ENCODE measurements at regions not wholly inside any gene's neighbourhood (a gene's known extent, or its start where the extent isn't known, plus 50 kb on each side); places are given as distances from the start of the nearest gene placed in this dataset.

- TF ChIP-seq MXI1 (IDR thresholded peaks at IDR 0.05; ENCODE audit: borderline replicate concordance, low read depth, low read length) = no peak
These were observed 198.3 kb upstream of the CELF2 start (continued) for GRCh38 chr10:10819206-10819856.

- peak overlapping the region; percentile 88 for H3K4ac ChIP-seq (ENCODE audit: low read depth, low read length)
- H4K8ac ChIP-seq (ENCODE audit: low read depth in 2 of 2, low read length in 2 of 2) = peak overlapping the region in 1 of 2 experiments; percentile 63; a peak in 3 of 4 replicates
- peak overlapping the region; percentile 26 for H2BK120ac ChIP-seq (ENCODE audit: low read depth, low read length)
- no peak overlapping the region for H3K4me3 ChIP-seq (ENCODE audit: insufficient read depth, low read depth, low read length)
- no peak for ATAC-seq (ENCODE audit: low read depth)
- intact Hi-C loops (cut with micrococcal nuclease) (no loop called here), in situ Hi-C loops (cut with MboI; ENCODE audit: low sequenced_read_pairs) (loop anchor here (25.0 kb wide), 1 partner anchor 1210 kb away; no protein-coding TSS in a partner anchor), dilution Hi-C loops (cut with HindIII; ENCODE audit: low sequenced_read_pairs, unreplicated experiment) (no loop called here)
- CTCF ChIA-PET = no interaction called here
- H3K9me1 ChIP-seq (ENCODE audit: insufficient read depth, low read length) = peaks cover 6% of the 10 kb centered on the region; the same call in 1 of the 2 replicates
- peak overlapping the region; percentile 64 for H2AK5ac ChIP-seq (ENCODE audit: low read depth, low read length)
- H3K27me3 ChIP-seq (ENCODE audit: control insufficient read depth, insufficient read depth, low read length) = no peaks in the 10 kb centered on the region
- no peak overlapping the region for H2AK9ac ChIP-seq (replicated peaks; ENCODE audit: low read depth, low read length, poor library complexity)
- H2BK5ac ChIP-seq (ENCODE audit: low read depth, low read length, poor library complexity, severe bottlenecking) = peak overlapping the region; percentile 4
- POLR2A ChIA-PET (ENCODE audit: unreplicated experiment) = no interaction called here
- no peak overlapping the region for H3K56ac ChIP-seq (ENCODE audit: extremely low read depth, insufficient read depth, low read length)
- peaks cover 12% of the 10 kb centered on the region for H3K4me1 ChIP-seq (ENCODE audit: control insufficient read depth, insufficient read depth, low read length)
- WGBS, 2 experiments (ENCODE audit: extremely low coverage in 2 of 2, insufficient read length in 1 of 2) = no CpG with 5 or more reads among the region's 6 CpGs
- no peaks in the 10 kb centered on the region for H3K9me3 ChIP-seq (ENCODE audit: control insufficient read depth, insufficient read depth, low read length)
- no peak overlapping the region for H3K23ac ChIP-seq (ENCODE audit: low read depth, low read length)
- H4K91ac ChIP-seq (ENCODE audit: insufficient read depth, low read depth, low read length) = peak overlapping the region; percentile 65
- no TSS peak for BruUV-seq (replicated peaks)
- H4K20me1 ChIP-seq (ENCODE audit: insufficient read depth, low read length) = no peaks in the 10 kb centered on the region
- H2AFZ ChIP-seq (replicated peaks; ENCODE audit: low read length, poor library complexity) = peak overlapping the region; percentile 48
- no peaks in the 10 kb centered on the region for H3K36me3 ChIP-seq (ENCODE audit: control insufficient read depth, insufficient read depth, low read length)
- peak overlapping the region; percentile 15 for H3K14ac ChIP-seq (replicated peaks; ENCODE audit: low read depth, low read length)
- H3K18ac ChIP-seq (ENCODE audit: low read depth, low read length) = peak overlapping the region; percentile 87
- 0 out of 2 replicates have a peak overlapping the region, but pooled peaks have one; percentile 3 for H3K4me2 ChIP-seq (ENCODE audit: low read depth, low read length)
- no peak overlapping the region for H3K9ac ChIP-seq (ENCODE audit: low read depth, low read length)
- peak overlapping the region; percentile 83 for H4K5ac ChIP-seq (ENCODE audit: low read depth, low read length)
- H2BK20ac ChIP-seq (ENCODE audit: low read depth, low read length) = peak overlapping the region; percentile 10
- no peaks in the 10 kb centered on the region for H3K79me1 ChIP-seq (ENCODE audit: low read depth in 1 of 2, low read length in 2 of 2)
- DNase-seq = no peak
- H3K27ac ChIP-seq (ENCODE audit: insufficient read depth, low read length) = peak overlapping the region; percentile 40
- peak overlapping the region; percentile 73; the same call in 2 of the 3 replicates for H2BK15ac ChIP-seq (ENCODE audit: low read depth, low read length)
- TF ChIP-seq MAZ (IDR thresholded peaks at IDR 0.05; ENCODE audit: borderline replicate concordance, low read depth, low read length) (no peak), POLR2A (IDR thresholded peaks at IDR 0.05; ENCODE audit: low read depth, low read length) (no peak), RFX5 (IDR thresholded peaks at IDR 0.05; ENCODE audit: low read depth, low read length) (no peak), SMC3 (IDR thresholded peaks at IDR 0.05; ENCODE audit: low read depth, low read length) (no peak), MXI1 (IDR thresholded peaks at IDR 0.05; ENCODE audit: borderline replicate concordance, low read depth, low read length) (no peak), RCOR1 (IDR thresholded peaks at IDR 0.05; ENCODE audit: insufficient replicate concordance, low read length) (no peak), MAFK (IDR thresholded peaks at IDR 0.05; ENCODE audit: low read depth, low read length) (no peak), BHLHE40 (IDR thresholded peaks at IDR 0.05; ENCODE audit: low read depth, low read length) (no peak), ELK1 (IDR thresholded peaks at IDR 0.05; ENCODE audit: borderline replicate concordance, low read depth, low read length) (no peak), CEBPB (IDR thresholded peaks at IDR 0.05; ENCODE audit: low read depth, low read length) (no peak), NFE2L2 (IDR thresholded peaks at IDR 0.05; ENCODE audit: low read depth, low read length) (no peak), USF2 (IDR thresholded peaks at IDR 0.05; ENCODE audit: low read depth, low read length) (no peak)
- TF ChIP-seq, protein P1, sequence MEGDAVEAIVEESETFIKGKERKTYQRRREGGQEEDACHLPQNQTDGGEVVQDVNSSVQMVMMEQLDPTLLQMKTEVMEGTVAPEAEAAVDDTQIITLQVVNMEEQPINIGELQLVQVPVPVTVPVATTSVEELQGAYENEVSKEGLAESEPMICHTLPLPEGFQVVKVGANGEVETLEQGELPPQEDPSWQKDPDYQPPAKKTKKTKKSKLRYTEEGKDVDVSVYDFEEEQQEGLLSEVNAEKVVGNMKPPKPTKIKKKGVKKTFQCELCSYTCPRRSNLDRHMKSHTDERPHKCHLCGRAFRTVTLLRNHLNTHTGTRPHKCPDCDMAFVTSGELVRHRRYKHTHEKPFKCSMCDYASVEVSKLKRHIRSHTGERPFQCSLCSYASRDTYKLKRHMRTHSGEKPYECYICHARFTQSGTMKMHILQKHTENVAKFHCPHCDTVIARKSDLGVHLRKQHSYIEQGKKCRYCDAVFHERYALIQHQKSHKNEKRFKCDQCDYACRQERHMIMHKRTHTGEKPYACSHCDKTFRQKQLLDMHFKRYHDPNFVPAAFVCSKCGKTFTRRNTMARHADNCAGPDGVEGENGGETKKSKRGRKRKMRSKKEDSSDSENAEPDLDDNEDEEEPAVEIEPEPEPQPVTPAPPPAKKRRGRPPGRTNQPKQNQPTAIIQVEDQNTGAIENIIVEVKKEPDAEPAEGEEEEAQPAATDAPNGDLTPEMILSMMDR (conservative IDR thresholded peaks at IDR 0.05; ENCODE audit: low read depth, low read length) = no peak
These were observed 195.7 kb upstream of the CELF2 start for GRCh38 chr10:10821926-10822325.

Data from IMR-90 (cell line).